Choroid plexus epithelial cell (primary cell): ENCODE measurements at regions not wholly inside any gene's neighbourhood (a gene's known extent, or its start where the extent isn't known, plus 50 kb on each side); places are given as distances from the start of the nearest gene placed in this dataset.

Experiments
- DNase-seq: peaks from one replicate; pipeline ENCODE4 v3.0.0-alpha.2; 2010; ENCODE audit warnings: low read depth
- H3K4me3 ChIP-seq: 2 replicates; pipeline ENCODE4 v1.5.1; 2011; ENCODE audit warnings: low read depth, mild to moderate bottlenecking, control low read depth, low read length, moderate library complexity
- CTCF ChIP-seq: conservative IDR thresholded peaks from 2 replicates; pipeline ENCODE4 v1.5.1; 2011; ENCODE audit warnings: low read depth, mild to moderate bottlenecking, control low read depth, inconsistent platforms, low read length, moderate library complexity

GRCh38 chr9:86445671-86446070 lies 91.5 kb upstream of the TUT7 start:
- H3K4me3 ChIP-seq = no peak overlapping the region
- DNase-seq = no peak
- TF ChIP-seq CTCF = no peak

GRCh38 chr9:86443992-86444391 lies 89.8 kb upstream of the TUT7 start:
- H3K4me3 ChIP-seq = no peak overlapping the region
- no peak for TF ChIP-seq CTCF
- DNase-seq = no peak

GRCh38 chr9:86434039-86434726 lies 80.0 kb upstream of the TUT7 start:
- DNase-seq = peak; percentile 90
- peak overlapping the region; percentile 36 for H3K4me3 ChIP-seq
- peak; percentile 82 for TF ChIP-seq CTCF

- no peak overlapping the region for H3K4me3 ChIP-seq
- DNase-seq = no peak
- no peak for TF ChIP-seq CTCF
Observed at GRCh38 chr9:86424251-86424891, 70.2 kb upstream of the TUT7 start.

- no peak overlapping the region for H3K4me3 ChIP-seq
- peak; percentile 66 for DNase-seq
- TF ChIP-seq CTCF = peak; percentile 56
Observed at GRCh38 chr9:86413971-86414880, 60.0 kb upstream of the TUT7 start.

- DNase-seq = peak; percentile 40
- H3K4me3 ChIP-seq = no peak overlapping the region
- TF ChIP-seq CTCF = no peak
Observed at GRCh38 chr9:86410281-86410680, 56.1 kb upstream of the TUT7 start.
